Ramos (cell line): ENCODE measurements at regions not wholly inside any gene's neighbourhood (a gene's known extent, or its start where the extent isn't known, plus 50 kb on each side); places are given as distances from the start of the nearest gene placed in this dataset.

ENCODE experiments used
- in situ Hi-C: fragments of 300-500 bp; cut with MboI; formaldehyde crosslinking; loops from one replicate; pipeline ENCODE4 v1.14.3; 2022; ENCODE audit warnings: low sequenced_read_pairs; ENCODE audit not compliant: unreplicated experiment

DNA sequence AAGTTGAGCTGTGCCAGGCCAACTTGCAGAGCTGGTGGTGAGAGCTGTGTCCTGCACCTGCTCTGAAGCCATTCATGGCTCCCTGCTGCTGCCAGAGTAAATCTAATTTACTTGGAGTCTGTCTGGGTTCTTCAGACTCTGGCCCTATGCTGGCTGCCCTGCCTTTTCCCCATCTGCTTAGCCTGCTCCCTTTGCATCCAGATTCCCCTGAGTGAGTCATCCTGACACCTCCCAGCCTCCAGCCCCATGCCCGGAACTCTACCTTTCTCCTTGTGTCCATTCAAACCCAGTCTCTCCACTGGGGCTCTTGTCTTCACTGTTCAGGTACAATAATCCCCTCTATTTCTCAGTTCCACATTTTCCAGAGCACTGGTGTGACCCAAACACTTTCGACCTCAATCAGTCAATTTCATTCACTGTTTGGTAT is 434.4 kb upstream of the ZMIZ1 start:
- in situ Hi-C loops = no loop called here

DNA sequence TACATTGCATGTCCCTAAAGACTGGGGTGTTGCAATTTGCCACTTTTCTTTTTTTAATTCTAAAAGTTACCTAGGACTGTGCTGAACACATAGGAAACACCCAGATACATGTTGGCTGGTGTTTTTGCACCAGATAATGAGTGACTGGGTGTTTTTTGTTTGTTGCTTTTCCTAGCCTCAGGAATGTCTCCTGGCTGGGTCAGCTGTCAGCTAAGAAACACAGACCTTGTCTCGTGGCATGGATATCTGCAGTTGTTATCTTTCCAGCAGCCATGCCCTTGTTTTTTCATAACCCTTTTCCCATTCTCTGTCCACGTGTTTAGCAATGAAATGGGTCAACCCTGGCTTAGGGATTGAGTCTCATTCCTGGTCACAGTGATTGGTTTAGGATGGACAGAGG is 433.9 kb upstream of the ZMIZ1 start:
- in situ Hi-C loops = no loop called here

DNA sequence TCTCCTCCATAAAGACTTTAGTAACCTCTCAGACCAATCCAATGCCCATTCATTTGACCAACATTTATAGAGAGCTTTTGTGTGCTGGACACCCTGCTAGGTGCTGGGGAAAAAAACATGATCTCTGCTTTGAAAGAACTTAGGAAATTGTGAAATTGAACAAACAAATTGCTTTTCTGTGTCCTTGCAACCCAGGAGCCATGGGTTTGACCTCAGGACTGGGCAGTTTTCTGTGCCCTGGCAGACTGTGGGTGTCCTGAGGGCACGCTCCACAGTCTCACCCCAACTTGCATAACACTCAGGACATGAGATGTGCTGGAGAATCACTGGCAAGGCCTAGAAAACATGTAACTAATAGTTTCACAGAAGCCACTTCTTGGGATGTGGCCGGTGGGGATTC is 429.1 kb upstream of the ZMIZ1 start:
- in situ Hi-C loops = no loop called here

DNA sequence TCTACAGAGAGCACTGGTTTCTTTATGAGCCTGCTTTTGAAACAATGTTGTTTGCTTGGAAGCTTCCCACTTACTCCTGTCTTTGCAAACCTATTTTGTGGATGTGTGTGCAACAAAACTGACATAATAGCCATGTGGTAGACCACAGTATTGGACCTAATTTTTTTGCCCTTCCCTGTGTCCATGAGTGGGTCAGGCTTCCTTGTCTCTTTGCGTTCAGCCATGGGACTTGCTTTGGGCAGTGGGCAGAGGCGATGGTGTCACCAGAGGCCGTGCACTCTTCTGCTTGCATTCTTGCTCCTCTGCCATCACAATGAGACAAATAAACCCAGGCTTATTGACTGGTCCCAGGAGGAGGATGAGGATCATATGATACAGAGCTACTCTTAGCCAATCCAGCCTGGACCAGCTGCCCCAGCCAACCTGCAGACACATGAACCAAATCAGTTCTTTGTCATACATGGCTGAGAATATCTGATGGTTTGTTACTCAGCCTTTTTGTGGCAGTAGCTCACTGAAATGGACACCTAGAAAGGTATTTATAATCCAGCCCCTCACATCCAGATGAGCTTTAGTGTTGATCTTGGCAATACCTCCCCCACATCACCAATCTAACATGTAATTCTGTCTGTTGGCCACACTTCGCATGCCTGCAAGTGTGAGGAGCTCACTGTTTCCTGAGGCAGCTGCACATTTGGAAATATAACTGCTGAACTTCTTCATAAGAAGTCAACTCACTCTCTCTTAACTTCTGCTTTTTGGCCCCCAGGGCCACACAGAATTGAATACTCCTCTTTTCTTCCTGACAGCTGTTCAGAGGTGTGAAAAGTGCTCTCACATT is 427.8 kb upstream of the ZMIZ1 start:
- in situ Hi-C loops = no loop called here

DNA sequence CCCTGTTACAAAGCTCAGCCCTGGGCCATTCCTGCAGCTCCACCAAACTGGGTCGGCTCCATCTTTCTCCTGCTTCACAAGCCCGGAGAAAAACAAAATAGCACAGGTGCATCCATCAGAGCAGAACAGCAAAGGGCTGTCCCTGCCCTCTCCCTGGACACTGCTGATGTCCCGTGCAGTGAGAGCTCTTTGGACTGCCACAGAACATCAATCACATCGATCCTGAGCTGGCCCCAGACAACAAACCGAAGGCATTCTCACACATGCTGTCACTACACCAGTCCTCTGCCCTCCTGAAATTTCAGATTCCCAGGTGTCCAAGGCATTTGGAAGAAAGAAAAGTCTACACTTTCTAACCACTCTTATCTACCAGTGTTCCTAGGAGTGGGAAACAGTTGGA is 427.1 kb upstream of the ZMIZ1 start:
- in situ Hi-C loops = no loop called here

DNA sequence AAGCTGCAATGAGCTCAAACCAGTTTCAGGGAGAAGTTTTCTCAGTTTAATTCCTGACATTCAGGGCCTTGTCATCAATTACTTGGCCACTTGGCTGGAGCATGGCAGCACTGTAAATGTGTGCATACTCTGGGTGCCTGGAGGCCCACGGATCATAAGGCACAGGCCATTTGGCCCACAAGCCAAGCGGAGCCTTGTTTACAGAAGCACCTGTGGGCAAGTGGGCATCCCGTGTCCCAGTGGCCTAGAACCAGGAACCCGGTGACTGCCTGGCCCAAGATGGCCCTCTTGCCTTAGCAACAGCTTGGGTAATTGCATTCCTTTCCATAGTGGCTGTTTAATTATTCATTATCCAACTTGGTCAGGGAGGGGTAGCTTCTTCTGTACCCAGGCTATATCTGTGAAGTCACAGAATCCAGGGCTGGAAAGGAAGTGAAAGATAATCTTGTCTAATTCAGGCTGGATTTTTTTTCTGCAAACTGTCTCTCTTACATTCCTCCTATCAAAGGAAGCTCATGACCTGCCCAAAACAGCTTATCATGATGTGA is 426.4 kb upstream of the ZMIZ1 start:
- in situ Hi-C loops = no loop called here

DNA sequence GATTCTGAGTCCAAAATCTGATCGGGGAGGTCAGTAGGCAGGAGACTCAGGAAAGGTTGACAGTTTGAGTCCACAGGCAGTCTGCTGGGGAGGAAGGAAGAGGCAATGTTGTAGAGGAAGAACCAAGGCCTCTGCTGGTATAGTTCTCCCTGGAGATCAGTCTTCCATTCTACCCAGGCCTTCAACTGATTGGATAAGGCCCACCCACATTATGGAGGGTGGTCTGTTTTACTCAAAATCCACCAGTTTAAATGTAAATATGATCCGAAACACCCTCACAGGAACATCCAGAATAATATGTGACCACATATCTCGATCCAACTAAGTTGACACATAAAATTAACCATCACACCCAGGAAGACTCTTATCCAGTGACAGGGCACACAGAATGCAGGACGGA is 425.3 kb upstream of the ZMIZ1 start:
- in situ Hi-C loops = no loop called here

DNA sequence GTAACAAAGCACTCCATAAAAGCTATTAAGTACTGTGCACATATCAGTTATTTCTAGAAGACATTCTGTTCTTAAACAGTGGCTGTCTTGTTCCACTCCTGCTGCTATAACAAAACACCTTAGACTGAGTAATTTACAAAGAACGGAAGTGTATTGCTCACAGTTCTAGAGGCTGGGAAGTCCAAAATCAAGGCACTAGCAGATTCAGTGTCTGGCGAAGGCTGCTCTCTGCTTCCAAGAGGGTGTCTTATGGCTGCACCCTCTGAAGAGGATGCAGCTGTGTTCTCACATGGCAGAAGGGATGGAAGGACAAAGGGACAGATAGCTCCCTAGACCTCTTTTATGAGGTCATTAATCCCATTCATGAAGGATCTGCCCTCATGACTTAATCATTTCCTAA is 424.2 kb upstream of the ZMIZ1 start:
- in situ Hi-C loops = no loop called here

DNA sequence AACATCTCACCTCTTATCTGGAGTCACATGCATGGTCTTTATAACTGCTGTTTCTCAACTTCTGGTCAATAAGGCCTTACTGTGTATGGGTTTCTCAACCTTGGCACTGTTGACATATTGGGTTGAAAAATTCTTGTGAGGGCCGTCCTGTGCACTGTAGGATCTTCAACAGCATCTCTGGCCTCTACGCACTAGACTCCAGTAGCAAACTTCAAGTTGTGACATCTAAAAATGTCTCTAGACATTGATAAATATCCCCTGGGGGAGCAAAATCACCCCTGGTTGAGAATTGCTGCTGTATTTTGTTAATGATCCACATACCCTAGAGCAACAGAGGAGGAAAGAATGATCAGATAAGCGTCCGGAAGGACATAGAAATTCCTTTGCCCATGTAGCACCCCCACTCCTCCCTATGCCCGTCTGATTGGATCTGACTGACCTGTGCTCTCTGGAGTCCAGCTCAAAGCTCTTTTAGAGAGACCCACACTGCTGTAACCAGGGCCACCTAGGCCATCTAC is 423.5 kb upstream of the ZMIZ1 start:
- in situ Hi-C loops = no loop called here

DNA sequence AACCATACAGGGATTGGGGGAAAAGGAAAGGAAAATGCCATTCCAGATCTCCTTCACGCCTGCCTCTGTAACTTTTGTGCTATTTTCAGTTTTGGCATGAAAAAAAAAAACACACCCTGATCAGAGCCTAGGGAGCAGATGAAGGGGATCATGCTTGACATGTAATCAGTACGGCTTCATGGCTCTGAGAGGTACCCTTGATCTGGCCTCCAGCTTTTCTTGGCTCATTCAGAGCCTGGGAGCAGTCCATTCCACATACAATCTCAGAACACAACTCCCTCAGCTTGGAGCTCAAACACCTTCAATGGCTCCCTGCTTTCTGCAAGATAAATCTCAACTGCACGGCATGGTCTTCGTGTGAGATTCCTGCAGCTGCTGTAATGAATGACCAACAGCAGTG is 422.8 kb upstream of the ZMIZ1 start:
- in situ Hi-C loops = no loop called here

DNA sequence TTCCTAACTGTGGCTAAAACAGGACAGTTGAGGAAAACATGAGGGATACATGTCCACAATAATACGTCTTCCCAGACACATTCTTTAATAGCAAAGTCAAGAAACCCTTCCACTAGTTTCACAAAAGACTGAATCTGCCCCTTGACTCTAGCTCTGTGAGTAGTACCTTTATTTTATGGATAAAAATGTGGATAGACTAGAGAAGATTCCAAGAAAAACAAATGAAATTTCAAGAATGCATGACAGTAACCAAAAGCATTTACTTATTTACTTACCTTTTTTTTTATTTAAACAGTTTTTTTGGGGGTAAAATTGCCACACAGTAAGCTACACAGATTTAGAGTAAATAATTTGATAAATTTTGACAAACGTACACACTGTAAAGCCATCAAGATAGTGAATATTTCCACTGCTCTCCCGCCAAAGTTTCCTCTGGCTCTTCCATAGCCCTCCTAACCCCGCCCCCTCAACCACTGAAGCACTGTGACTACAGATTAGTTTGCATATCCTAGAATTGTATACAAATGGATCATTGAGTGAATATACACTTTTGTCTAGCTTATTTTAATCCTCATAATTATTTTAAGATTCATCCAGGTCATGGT is 420.4 kb upstream of the ZMIZ1 start:
- in situ Hi-C loops = no loop called here

DNA sequence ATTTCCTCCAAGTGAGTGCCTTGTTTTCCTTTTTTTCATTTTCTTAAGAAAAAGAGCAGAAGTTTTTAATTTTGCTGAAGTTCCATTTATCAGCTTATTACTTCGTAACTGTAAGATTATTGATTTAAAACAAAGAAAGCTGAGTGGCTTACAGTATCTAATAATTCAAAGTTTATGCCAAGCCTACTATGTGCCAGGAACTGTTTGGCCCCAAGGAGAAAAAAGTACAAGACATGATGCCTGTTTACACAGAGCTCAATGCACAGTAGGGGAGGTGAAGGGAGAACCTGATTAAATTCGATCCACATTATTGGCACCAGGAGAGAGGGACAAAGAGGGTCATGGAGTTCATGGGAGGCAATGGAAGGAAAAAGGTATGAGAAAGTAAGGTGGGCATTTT is 419.3 kb upstream of the ZMIZ1 start:
- in situ Hi-C loops = no loop called here

DNA sequence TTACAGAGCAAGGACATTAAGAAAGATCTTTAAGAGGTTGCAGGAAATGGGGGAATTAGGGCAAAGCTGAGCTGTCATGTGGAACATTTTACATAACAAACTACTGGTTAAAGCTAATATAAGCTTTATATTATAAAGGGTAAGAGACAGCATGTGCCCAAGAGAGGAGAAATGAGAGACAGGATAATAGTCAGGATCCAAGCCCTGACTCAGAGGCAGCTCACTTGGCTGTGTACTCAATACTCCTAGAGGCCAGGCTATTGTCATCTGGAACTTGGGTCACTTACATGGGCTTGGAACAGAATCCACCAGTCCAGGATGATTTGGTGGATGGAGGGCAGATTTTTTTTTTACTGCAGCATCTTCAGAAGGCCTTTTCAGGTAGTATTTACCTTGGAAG is 418.6 kb upstream of the ZMIZ1 start:
- in situ Hi-C loops = loop anchor here (10.0 kb wide), 1 partner anchor 605 kb away; no protein-coding TSS in a partner anchor

DNA sequence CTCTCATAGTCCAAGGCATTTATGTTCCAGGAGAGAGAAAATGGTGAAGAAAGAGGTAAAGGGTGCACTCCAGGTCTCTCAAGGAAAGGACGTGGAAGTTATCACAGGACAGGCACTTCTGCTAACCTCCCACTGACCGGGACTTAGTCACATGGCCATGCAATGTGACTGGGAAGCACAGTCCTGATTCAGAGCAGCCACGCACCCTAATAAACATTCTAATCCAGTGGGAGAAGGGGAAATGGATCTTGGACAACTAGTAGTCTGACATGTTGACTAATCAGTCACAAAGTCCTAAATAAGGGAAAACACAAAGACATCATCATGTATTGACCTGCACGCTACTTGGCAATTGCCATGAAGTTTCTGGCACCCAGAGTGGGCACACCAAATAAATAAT is 417.5 kb upstream of the ZMIZ1 start:
- in situ Hi-C loops = loop anchor here (10.0 kb wide), 1 partner anchor 606 kb away; no protein-coding TSS in a partner anchor

DNA sequence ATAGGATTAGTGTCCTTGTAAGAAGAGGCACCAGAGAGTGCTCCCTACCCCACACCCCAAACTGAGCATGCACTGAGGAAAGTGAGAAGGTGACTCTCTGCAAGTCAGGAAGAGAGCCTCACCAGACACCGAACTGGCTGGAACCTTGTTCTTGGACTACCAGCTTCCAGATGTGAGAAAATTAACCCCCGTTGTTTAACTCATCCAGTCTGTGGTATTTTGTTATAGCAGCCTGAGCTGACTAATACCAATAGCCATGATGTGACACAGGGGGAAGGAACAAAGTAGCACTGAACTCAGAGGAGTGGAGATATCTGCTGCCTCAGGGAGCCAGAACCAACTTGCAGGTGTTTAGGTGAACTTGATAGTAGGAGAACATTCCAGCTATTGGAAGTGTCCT is 415.2 kb upstream of the ZMIZ1 start:
- in situ Hi-C loops = loop anchor here (10.0 kb wide), 1 partner anchor 609 kb away; no protein-coding TSS in a partner anchor

DNA sequence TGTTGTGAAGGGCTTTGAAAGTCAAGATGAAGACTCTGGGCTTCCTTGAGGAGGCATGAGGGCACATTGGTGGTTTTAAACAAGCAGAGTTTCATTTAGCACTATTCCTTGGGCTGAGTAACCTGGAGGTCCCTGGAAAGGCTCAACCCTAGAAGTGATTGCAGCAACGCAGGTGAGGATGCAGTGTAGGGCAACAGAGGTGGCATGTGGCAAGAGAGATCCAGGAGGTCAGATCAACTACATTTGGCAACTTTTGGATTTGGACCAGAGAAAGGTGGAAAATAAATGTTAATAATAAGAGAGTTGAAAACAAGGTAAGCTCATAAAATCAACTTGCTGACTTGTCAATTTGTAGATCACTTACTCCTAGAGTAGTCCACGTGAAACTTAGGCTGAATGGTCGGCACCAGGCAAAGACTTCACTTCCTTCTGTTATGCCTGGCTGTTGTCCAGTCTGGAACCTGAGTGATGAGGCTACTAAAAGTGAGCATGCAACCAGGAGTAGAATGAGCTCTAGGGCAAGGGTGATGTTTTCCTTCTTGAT is 414.6 kb upstream of the ZMIZ1 start:
- in situ Hi-C loops = loop anchor here (10.0 kb wide), 1 partner anchor 609 kb away; no protein-coding TSS in a partner anchor

DNA sequence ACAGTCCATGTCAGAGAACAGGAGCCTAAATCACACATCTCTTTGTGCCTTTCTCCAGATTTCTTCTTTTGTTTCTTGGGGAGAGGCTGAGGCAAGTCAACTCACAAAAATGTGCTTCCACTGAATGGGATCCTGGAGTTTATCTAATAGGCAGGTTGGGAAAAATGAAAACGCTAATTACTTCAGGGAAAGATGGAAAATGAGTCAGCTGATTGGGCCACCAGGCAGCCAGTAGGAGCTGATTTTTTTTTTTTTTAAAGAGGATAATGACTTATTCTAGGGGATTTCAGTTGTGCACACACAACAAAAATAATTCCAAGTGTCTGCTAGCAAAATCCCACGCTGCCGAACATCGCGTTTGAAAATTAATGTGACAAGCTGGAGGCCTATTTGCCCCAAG is 412.8 kb upstream of the ZMIZ1 start:
- in situ Hi-C loops = loop anchor here (10.0 kb wide), 1 partner anchor 611 kb away; no protein-coding TSS in a partner anchor

DNA sequence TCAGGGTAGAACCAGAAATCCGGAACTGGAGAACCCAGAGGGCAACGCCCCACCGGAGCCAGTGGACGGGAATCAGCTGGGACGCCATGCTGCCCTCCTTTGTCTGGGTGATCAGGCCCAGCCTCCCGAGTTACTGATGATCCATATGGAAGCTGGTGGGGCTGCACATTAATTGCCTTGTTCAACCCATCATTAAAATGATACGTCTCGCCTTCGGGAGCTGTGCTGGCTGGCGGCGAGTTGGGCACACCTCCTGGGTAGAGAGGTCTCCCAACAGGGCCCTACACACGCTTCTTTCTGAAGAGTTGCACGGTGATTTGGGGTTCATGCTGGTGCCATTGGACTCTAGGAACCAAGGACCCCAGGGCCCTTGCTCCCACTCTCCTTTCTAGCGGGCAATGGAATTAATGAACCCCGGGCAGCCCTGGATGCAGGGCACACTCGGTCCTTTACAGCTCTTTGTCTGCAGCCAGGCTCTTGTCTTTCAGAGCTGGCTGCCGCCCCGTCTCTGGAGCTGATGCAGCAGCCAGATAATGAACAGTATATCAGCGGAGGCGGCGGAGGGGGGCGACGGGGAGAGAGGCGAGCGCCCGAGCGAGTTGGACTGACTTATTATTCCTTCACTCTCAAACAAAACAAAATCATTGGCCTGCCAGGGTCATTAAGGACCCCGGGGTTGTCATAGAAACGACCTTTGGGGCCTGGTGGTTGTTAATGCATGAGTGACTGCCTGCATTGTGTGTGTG is 412.2 kb upstream of the ZMIZ1 start:
- in situ Hi-C loops = loop anchor here (10.0 kb wide), 1 partner anchor 612 kb away; no protein-coding TSS in a partner anchor

DNA sequence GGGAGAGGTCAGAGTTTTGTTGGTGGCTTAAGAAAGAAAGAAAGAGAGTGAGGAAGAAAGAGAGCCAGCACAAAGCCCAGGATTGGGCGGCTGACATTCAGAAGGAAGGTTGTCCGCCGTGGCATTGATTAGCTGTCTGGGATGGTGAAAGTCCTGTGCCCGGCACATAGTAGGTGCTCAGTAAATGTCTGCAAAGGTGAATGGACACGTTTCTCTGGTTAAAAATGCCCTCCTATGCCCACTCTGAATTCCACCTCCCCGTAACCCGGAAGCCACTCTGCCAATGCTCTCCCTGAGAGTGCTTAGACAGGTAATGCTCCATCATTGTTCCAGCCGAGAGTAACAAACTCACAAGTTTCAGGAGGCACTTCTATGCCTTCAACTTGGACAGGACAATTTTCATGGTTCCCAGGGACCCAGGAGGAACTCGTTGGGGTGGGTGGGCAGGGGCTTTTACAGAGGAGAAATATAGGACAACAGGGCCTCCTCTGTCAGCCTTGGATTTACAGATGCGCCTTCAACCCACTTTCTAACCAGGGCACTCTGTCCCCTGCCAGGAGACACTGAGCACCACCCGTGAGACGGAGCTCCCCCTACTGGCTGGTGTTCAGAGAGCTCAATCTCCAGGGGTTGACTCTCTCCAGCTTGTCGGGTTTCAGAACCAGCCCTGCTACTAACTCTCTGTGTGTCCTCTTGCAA is 411.5 kb upstream of the ZMIZ1 start:
- in situ Hi-C loops = loop anchor here (10.0 kb wide), 1 partner anchor 613 kb away; no protein-coding TSS in a partner anchor

DNA sequence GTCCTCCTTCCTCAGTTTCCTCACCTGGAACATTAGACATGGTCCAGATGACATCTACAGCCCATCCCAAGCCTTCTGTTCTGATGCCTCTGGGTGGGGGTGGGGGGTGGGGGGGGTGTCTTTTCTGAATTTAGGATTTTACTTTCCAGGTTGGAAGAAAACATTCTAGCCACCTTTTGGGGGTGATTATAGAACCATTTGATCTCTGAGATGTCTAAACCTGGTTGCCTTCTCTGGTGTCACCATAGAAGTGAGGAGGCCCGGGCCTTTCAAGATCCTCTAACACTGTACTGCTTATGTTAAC is 411.0 kb upstream of the ZMIZ1 start:
- in situ Hi-C loops = loop anchor here (10.0 kb wide), 1 partner anchor 613 kb away; no protein-coding TSS in a partner anchor
